NCI-H748 (cell line): ENCODE measurements at regions not wholly inside any gene's neighbourhood (a gene's known extent, or its start where the extent isn't known, plus 50 kb on each side); places are given as distances from the start of the nearest gene placed in this dataset.

Source experiments
- DNase-seq: peaks from one replicate; lab custom pipeline; 2025; ENCODE audit not compliant: unreplicated experiment; lab: John Stamatoyannopoulos, UW

DNA sequence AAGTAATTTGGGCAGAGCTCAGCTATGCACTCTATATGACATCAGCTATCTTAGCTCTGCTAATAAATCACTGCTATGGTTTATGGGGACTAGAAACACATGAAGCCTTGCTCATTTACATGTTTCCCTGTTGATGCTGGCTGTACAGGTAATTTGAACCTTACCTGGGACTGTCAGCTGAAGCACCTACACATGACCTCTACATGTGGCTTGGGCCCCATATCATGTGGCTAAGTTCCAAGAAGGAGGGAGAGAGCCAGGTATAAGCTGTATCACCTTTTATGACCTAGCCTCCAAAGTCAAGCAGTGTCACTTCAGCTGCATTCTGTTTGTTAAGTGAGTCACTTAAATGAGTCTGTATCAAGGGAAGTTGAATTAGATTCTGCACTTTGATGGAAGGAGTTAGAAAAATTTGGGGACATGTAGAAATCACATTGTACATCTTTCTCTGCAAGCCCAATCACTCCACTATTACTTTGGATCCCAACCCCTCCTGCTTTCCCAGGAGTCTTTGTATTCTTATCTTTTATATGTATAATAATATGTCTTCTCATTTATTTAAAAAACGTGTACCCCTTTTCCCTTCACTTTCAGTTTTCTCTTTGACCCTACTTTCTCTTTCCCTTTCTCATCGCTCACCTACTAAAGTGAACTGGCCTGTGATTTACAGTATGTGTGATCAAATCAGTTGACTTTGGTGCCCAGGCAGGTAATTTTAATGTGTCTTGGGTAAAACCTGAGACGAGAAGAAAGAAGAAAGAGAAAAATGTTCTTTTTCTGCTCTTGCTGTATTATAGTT is 53.4 kb upstream of the PRKACB start:
- DNase-seq, result no peak

- no peak for DNase-seq
Observed at GRCh38 chr1:84089867-84090266, 54.2 kb upstream of the PRKACB start.

DNA sequence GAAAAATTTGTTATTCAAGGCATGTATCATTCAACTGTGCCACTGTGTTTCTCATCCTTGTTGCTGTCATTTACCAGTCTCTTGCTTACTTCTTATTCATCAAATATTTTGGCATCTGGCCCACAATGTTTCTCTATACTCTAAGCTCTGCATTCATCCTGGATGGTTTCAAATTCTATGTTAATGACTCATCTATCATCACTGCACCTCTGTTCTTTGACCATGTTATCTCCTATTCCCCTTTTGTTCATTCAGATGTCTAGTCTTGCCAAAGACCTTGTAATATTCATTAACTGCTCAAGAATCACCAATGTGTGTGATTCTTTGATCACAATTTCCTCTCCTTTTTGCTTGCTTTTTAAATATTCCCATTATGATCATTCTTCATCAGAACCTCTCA is 54.6 kb upstream of the PRKACB start:
- DNase-seq, result no peak

- DNase-seq, result no peak
Observed at GRCh38 chr1:84086616-84087015, 57.5 kb upstream of the PRKACB start.

DNA sequence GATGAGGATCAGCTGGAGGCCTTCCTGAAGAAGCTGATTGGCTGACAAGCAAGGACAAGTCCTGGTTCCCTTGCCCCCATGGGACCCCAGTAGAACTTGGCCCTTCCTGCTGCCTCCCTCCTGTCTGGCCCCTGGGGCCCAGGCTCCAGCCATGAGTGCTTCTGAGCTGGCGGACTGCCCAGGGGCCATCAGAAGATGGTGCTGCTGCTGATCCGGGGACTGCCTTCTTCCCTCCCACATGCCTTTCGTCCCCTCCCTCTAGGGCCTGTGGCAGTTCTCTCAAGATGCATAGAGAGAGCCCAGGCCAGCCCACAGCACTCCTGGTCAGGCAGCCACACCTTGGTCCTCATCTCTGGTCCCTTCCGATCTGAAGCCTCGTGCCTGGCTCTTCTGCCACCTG is 57.9 kb upstream of the PRKACB start:
- DNase-seq, result no peak

DNA sequence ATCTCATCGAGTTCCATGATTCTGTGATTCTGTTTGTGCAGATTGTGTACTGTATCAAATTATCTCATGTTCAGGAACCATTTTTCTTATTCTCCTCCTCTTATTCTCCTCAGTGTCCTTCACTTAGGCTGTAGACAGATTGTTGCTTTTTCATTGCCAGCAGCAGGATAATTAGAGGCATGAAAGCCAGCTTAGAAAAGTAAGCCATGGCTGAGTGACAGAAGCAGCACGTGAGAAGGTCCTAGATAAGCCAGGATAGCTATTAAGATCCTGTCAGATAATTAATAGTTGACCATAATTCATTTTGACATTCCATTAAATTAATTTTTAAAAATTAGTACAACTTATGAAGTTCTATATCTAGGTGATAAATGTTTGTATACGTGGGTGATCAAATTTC is 60.8 kb upstream of the PRKACB start:
- no peak for DNase-seq

DNA sequence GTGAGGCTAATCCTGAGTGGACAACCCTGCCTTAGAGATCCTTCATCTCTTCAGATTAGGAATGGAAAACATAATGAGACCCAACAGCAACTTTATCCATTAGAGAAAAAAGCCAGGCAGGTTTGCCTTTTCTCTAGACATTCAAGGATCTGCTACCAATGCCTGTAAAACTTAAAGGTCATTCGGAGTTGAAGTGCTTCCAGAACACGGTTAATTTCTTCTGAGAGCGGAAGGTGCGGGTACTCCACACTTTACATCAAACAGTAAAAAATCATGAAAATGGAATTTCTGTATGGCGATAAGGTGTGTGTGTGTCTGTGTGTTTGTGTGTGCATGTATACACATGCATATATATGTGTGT is 65.2 kb upstream of the PRKACB start:
- no peak for DNase-seq

DNA sequence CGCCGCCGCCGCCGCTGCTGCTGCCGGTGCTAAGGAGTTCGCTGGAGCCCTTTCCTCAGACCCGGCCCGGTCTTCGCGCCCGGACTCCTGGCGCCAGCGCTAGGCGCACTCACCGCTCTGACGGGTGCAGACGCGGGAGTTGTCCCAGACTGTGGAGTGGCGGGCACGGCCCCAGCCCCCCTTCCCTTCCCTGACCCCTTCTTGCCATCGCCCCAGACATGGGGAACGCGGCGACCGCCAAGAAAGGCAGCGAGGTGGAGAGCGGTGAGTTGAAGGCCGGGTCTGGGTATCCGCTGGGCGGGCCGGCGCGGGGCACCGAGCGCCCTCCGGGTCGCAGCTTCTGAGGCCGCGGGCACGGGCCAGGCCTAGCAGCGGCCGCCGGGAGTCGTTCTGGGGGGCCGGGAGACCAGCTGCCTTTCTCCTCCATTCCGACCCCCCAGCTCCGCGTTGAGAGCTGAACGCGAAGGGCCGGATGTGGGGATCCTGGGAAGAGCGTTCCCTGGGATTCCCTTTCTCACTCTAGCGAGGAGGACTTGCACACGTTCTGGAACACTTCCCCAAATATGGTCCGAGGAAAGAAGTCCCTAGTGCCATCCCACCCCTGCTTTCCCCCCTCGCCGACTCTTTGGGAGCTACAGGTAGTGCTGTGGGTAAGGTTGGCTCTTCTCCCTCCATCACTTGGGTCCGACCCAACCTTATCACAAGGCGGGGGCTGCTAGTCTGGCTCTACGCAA is 65.8 kb upstream of the PRKACB start:
- DNase-seq, result peak; percentile 69

- peak; percentile 89 for DNase-seq
Observed at GRCh38 chr1:84077476-84078107, 66.5 kb upstream of the PRKACB start.

- no peak for DNase-seq
Observed at GRCh38 chr1:84073266-84073665, 70.8 kb upstream of the PRKACB start.

GRCh38 chr1:84069236-84069845 is 70.4 kb upstream of the TTLL7 start:
- peak; percentile 34 for DNase-seq

DNA sequence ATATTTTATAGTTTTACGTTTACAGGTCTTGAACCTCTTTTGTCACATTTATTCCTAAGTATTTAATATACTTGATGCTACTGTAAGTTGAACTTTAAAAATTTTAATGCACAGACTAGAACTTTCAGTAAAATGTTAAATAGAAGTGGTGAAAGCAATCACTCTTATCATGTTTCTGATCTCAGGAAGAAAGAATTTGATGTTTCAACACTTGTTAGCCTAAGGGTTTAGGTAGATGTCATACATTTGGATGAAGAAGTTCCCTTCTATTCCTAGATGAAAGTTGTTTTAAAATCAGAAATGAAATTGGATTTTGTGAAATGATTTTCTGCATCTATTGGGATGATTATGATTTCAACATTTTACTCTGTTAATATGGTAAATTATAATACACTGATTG is 63.6 kb upstream of the TTLL7 start:
- no peak for DNase-seq

- no peak for DNase-seq
Observed at GRCh38 chr1:84061336-84061735, 62.4 kb upstream of the TTLL7 start.

- peak; percentile 25 for DNase-seq
Observed at GRCh38 chr1:84060781-84061180, 61.8 kb upstream of the TTLL7 start.

- DNase-seq, result no peak
Observed at GRCh38 chr1:84048820-84049219, 49.9 kb upstream of the TTLL7 start.
